C4-2B (cell line): ENCODE measurements at regions not wholly inside any gene's neighbourhood (a gene's known extent, or its start where the extent isn't known, plus 50 kb on each side); places are given as distances from the start of the nearest gene placed in this dataset.

Experiments
- H3K27ac ChIP-seq: fragments of 450-650 bp; 2 replicates; pipeline ENCODE4 v1.5.1; 2017
- ZFX ChIP-seq: fragments of 450-650 bp; IDR thresholded peaks from 2 replicates; pipeline ENCODE4 v1.6.1; 2017
- TF ChIP-seq, protein P1 (sequence below): fragments of 450-650 bp; conservative IDR thresholded peaks from 2 replicates; pipeline ENCODE4 v1.5.1; 2017; ENCODE audit warnings: mild to moderate bottlenecking

DNA sequence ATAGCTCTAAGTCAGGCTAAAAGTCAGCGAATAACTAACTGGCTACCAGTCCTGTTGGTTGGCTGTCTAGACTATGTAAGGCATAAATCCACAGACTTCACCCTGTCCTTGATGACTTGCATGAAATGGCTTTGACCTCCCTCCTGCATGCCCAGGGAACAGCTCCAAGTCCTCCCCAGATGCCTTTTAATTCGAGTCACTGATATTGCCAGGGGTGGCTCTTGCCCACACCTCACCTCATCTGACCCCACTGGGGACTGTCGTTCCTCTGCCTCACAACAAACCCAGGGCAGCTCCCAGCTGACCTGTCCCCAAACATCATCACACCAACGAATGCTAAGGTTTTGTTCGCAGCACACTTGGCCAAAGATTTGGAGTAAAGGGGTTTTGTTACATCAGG, 396.0 kb upstream of the ID2 start:
- H3K27ac ChIP-seq = no peak overlapping the region
- TF ChIP-seq, protein P1, sequence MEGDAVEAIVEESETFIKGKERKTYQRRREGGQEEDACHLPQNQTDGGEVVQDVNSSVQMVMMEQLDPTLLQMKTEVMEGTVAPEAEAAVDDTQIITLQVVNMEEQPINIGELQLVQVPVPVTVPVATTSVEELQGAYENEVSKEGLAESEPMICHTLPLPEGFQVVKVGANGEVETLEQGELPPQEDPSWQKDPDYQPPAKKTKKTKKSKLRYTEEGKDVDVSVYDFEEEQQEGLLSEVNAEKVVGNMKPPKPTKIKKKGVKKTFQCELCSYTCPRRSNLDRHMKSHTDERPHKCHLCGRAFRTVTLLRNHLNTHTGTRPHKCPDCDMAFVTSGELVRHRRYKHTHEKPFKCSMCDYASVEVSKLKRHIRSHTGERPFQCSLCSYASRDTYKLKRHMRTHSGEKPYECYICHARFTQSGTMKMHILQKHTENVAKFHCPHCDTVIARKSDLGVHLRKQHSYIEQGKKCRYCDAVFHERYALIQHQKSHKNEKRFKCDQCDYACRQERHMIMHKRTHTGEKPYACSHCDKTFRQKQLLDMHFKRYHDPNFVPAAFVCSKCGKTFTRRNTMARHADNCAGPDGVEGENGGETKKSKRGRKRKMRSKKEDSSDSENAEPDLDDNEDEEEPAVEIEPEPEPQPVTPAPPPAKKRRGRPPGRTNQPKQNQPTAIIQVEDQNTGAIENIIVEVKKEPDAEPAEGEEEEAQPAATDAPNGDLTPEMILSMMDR = no peak
- TF ChIP-seq ZFX = no peak

DNA sequence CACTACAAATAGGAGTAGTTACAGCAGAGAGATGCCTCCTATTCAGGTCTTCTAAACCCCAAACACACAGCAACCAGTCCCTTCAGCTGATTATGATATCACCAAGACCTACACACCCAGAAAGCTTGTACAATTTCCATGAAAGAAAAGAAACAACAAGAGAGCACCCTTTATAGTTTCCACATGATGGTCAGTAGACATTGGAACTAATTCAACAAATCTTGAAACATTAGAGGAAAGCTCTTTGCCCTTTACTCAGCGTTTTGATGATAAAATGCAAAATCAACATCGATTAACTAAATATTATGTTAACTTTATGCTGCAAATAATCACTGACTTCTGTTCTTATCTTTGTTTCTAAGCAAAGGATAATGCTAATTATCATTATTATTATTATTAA, 393.6 kb upstream of the ID2 start:
- TF ChIP-seq ZFX = no peak
- TF ChIP-seq, protein P1 = no peak
- no peak overlapping the region for H3K27ac ChIP-seq

DNA sequence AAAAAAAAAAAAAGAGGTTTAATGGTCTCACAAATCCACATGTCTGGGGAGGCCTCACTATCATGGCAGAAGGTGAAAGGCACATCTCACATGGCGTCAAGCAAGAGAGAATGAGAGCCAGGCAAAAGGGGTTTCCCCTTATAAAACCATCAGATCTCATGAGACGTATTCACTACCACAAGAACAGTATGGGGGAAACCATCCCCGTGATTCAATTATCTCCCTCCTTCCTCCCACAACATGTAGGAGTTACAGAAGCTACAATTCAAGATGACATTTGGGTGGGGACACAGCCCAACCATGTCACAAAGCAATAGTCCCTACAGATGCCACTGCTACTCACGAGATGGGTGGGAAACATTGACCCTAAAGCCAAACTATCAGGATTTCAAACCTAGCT, 392.7 kb upstream of the ID2 start:
- H3K27ac ChIP-seq = no peak overlapping the region
- TF ChIP-seq, protein P1 = no peak
- TF ChIP-seq ZFX = no peak

DNA sequence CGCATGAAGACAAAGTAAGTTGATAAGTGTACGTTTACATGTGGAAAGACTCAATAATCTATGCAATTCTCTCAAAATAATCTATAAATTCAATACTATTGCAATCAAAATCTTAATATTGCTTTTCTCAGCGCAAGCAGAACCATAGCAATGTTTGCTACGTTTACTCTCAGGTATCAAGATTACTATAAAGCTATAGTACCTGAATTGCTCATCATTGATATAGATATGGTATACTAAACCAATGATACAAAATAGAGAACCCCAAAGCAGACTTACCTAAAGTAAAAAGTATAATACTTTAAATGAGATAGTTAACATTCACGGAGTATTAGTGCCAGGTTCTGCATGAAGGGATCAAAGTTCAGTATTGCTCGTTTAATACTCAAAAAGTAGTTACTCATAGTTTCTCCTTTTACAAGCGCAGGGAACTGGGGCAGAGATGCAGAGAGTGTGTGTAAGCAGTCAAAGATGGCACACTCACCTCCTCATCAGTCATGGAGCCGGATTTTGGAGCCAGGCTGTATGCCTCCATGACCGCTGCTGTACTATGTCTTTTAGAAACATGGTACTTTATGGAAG, 391.0 kb upstream of the ID2 start:
- H3K27ac ChIP-seq = no peak overlapping the region
- TF ChIP-seq ZFX = no peak
- TF ChIP-seq, protein P1 = no peak

DNA sequence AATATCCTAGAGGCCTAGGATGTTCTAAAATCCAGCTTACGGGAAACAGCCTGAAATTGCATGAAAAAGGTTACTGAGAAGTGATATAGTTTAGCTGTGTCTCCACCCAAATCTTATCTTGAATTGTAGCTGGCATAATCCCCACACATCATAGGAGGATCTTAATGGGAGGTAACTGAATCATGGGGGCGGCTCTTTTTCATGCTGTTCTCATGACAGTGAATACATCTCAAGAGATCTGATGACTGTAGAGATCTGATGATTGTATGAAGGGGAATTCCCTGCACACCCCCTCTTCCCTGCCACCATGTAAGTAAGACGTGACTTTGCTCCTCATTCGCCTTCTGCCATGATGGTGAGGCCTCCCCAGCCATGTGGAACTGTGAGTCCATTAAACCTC, 385.6 kb upstream of the ID2 start:
- H3K27ac ChIP-seq = no peak overlapping the region
- TF ChIP-seq, protein P1 = no peak
- TF ChIP-seq ZFX = no peak

DNA sequence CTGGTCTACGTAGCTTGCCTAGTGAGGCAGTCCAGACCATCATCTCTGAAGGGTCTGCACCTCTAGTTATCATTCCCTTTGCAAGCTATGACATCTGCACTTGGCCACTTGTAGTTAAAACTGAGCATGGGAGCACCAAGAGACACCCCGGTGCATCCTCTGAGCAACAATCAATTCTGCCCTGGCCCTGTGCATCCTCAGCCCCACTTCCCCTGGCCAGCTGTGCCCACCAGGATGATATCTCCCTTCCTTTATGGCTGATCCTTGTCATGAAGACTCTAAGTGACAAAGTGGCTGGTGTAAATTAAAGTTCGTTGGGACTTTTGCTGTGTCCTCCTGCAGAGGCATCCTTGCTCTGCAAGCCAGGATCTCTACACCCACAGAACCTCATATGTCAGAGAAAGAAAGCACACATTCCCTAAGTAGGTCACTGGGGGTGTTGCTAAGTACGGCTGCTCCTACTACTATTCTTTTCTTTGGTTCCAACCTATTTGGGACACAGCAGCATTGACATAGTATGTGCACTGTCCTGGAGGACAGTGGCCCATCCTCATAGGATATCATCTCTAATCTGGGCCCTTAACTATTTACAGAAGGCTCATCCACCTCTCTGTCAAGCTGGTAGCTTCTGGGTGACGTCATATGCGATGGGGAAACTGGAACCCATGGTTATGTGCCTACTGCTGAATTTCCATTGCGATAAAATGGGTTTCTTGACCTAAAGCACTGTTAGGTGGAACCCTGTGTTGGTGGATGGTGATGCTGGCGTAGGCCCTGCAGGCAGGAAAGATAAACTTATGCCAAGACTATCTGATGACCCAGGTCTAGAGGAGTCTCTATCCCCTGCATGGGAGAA, 384.3 kb upstream of the ID2 start:
- H3K27ac ChIP-seq = no peak overlapping the region

DNA sequence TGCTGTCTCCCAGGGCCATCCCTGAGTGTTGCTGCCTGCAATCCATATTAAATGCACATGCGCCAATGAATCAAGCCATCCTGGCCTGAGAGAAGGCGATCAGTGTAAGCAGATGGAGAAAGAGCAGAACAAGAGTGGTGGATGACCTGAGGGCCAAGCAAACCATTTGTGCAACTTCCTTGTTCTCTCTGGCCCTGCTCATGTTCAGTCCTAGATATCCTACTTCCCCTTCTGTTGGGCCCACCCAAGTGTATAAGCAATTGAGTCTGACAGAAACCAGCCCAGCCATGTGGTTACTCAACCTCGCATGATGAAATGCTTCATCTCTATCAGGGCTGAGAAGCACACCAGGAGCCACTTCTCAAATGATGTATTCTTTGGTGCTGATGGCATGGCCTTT, 383.1 kb upstream of the ID2 start:
- TF ChIP-seq, protein P1 = no peak
- TF ChIP-seq ZFX = no peak

More for the DNA sequence above, 384.3 kb upstream of the ID2 start:
- no peak for TF ChIP-seq ZFX
- TF ChIP-seq, protein P1 = no peak

More for the DNA sequence above, 383.1 kb upstream of the ID2 start:
- no peak overlapping the region for H3K27ac ChIP-seq
